ENCODE measurements at regions not wholly inside any gene's neighbourhood (a gene's known extent, or its start where the extent isn't known, plus 50 kb on each side); places are given as distances from the start of the nearest gene placed in this dataset.

GRCh38 chr16:86171329-86171728, 272.4 kb downstream of the IRF8 start:
- no peak for DNase-seq

GRCh38 chr16:86175816-86176215, 276.9 kb downstream of the IRF8 start:
- no peak for DNase-seq

- DNase-seq, result no peak
Measured at GRCh38 chr16:86176462-86176861, 277.5 kb downstream of the IRF8 start.

GRCh38 chr16:86180244-86180643, 281.3 kb downstream of the IRF8 start:
- DNase-seq, result no peak

- DNase-seq, result no peak
Measured at GRCh38 chr16:86180780-86181179, 281.8 kb downstream of the IRF8 start.

DNA sequence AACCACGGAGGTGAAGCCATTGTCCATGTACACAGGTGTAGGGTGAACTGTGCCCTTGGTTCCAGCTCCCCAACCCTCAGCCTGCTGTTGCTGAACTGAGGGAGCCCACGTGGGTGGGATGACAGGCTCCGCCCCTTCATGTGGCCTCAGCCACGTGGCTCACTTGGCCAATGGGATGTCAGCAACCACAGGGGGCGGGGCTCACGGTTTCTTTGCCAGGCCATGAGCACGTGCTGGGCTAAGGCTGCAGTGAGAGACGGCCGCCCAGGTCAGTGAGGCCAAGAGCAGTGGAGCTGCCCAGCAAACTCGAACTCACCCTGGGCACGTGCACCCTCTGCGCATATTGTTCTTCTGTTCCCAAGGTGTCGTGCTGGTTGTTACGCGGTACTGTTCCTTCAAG, 282.6 kb downstream of the IRF8 start:
- DNase-seq, result no peak

- no peak for DNase-seq
Measured at GRCh38 chr16:86184185-86184584, 285.2 kb downstream of the IRF8 start.

DNA sequence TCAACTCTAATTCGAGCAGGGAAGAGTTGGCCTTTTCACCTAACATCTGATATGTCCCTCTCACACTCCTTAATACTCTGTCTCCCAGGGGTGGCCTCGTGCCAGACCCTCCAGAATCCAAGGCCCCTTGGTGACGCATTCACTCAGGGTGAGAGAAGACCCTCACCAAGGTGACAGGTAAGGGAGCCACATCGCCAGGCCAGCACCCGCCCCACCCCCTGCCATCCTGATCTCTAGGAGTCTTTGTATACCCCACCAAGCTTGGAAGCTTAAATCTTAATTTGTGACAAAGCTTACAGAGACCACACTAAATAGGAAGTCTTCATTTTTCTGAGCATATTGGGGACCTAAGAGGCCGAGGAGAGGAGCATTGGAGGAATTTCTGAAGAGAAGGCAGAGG, 286.1 kb downstream of the IRF8 start:
- DNase-seq, result no peak

DNA sequence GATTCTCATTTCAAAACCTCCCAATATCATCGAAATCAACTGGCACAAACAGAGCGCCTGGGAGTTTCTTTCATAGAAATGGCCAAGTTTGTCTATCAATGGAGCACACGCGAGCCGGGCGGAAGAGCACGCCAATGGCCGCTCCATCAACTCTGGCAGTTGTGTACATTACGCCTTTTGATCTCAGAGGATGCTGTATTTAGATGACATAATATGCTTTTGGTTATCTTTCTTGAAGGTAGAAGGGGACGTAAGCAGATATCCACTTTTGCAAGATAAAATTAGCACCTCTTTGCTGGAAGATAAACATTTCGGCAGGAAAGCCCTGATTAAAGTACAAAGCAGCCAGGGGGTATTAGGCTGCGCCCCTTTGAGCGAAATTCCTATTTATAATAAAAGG, 287.4 kb downstream of the IRF8 start:
- no peak for DNase-seq

DNA sequence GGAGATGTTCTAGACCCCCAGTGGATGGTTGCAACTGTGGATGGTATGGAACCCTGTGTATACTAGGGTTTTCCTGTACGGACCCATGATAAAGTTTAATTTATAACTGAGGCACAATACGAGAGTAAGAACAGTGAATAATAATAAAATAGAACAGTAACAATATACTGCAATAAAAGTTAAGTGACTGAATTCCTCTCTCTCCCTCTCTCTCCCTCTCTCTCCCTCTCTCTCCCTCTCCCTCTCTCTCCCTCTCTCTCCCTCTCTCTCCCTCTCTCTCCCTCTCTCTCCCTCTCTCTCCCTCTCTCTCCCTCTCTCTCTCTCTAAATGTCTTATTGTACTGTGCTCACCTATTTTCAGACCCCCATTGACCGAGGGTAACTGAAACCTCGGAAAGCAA, 291.0 kb downstream of the IRF8 start:
- DNase-seq, result no peak

DNA sequence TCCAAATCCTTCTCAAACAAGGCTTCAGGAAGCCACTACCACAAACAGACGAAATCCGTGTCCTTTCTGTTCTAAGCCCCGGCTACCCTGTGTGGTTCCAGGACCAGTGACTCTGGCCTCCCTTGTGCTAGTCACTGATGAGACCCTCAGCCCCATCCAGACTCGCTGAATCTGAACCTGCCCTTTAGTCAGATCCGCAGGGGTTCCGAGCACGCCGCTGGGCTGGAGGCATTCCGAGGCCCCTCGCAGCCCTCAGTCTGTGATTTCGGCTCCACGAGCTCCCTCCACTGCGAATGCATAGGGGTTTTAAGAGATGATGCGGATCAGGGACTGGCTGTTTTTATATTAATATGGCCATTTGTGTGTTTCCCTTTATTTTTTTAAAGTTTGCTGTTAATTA, 292.7 kb downstream of the IRF8 start:
- DNase-seq, result no peak

DNA sequence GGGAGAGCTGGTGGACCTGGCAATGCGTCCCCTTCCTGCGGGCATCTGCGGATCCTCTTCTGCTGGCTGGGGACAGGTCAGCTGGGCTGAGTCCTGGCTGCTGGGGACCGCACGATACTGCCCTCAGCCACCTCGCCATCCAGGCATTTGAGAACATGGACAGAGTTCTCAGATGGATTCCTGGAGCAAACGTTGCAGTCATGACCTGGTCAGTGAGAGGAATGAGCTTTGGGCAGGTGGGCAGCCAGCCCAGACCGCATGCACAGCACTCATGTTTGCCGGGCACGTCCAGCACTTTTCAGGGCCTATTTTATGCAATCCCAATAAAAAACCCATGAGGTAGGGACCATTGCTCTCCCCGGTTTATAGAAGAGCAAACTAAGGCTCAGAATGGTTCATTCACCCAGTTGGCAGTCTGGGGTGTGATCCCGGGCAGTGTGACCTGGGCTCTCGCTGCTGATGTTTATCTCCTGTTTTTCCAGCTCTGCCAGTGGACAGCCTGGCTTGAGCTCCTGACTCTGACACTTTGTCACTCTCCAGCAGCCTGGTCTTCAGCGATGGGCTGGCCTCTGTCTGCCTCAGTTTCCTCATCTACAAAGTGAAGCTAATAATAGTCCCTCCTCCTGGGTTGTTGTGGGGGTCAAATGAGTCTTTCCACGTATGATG, 294.7 kb downstream of the IRF8 start:
- no peak for DNase-seq

GRCh38 chr16:86195863-86196630, 297.1 kb downstream of the IRF8 start:
- DNase-seq, result no peak

GRCh38 chr16:86196687-86197391, 297.9 kb downstream of the IRF8 start:
- no peak for DNase-seq

DNA sequence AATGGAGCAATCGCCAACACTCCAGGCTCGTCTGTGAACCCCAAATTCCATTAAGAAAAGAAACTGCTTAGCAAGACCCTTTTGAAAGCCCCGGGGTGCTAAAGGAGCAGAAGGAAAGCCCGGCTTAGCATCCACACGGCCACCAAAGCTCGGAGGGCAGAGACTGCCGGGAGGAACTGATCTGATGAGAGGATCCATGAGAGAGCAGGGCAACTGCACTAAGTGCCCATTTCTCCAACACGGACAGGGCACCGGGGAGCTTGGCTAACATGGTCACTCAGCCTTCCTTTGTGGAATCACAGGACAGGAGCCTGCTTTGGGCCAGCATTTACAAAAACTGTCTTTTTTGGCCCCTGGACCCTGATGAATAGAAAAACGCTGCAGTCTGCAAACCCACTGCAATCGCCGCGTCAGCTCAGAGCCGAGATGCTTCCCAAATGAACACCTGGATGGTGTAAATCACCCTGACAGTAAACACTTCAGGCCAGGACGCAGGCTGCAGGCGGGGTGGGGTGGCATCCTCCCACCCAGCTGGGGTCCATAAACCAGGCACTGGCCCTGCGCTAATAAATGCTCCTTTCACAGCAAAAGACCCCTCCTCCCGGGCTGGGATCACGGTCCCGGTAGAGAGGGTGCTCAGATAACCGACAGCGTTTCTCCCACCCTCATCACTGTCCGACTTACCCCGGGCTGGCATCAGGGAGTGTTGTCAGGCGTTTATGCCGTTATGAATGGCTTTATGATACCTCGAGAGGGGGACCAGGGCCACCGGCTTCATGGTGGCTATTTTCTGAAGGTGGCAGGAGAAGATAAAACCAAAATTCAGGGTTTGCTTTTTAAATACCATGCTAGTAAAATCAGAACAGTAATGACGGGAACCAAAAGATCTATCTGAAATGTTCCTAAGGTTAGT, 299.5 kb downstream of the IRF8 start:
- no peak for DNase-seq

- no peak for DNase-seq
Measured at GRCh38 chr16:86199182-86199581, 300.2 kb downstream of the IRF8 start.

GRCh38 chr16:86199871-86200695, 301.1 kb downstream of the IRF8 start:
- no peak for DNase-seq

- no peak for DNase-seq
Measured at GRCh38 chr16:86200722-86201121, 301.8 kb downstream of the IRF8 start.

DNA sequence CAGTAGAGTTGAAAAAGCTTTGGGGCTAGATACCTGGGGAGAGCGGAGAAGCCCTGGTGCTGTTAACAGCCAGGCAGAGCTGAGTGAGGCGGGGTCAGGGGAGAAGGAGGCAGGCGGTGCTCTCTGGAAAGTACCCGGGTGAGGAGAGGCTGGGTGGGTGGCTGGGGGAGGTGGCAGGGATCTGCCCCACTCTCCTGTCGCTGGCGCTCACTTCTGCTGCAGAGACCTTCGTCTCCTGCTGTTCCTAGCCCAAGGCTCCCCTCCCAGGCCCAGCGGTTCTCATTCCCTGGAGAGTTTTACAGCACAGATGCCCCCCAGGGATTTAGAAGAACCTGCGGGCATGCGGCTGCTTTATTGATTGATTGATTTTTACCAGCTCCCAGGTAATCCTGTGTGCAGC, 302.8 kb downstream of the IRF8 start:
- DNase-seq, result no peak

DNA sequence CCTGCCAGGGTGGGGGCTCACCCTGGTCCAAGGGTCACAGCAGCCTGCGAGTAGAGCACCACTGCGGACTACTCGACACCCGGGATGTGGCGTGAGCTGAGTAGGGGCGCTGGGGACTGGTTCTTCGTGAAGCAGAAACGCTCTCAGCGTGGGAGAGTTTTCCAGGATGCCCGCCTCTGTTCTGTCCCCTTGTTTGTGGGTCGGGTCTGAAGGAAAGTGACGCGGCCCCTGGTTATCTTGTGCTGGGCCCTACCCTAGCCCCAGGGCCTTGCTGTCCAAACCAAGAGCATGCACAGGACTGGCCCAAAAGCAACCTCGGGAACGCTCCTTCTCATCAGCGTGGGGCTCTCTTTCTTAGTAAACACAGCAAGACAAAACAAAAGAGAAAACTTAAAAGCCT, 303.3 kb downstream of the IRF8 start:
- no peak for DNase-seq

- DNase-seq, result no peak
Measured at GRCh38 chr16:86202760-86203426, 303.9 kb downstream of the IRF8 start.
